Ishikawa (cell line): ENCODE measurements at regions not wholly inside any gene's neighbourhood (a gene's known extent, or its start where the extent isn't known, plus 50 kb on each side); places are given as distances from the start of the nearest gene placed in this dataset.

Experiments used
- CEBPB ChIP-seq: IDR thresholded peaks from 2 replicates; pipeline ENCODE4 v1.6.1; 2012
- CREB1 ChIP-seq: IDR thresholded peaks from 2 replicates; pipeline ENCODE4 v1.6.1; 2012; ENCODE audit warnings: low read depth
- EGR1 ChIP-seq: IDR thresholded peaks from 2 replicates; pipeline ENCODE4 v1.6.1; 2012
- EP300 ChIP-seq: IDR thresholded peaks from 2 replicates; pipeline ENCODE4 v1.6.1; 2012; ENCODE audit warnings: borderline replicate concordance
- FOXM1 ChIP-seq: IDR thresholded peaks from 2 replicates; pipeline ENCODE4 v1.6.1; 2012; ENCODE audit warnings: low read depth, borderline replicate concordance
- MAX ChIP-seq: IDR thresholded peaks from 2 replicates; pipeline ENCODE4 v1.6.1; 2012
- NFIC ChIP-seq: IDR thresholded peaks from 2 replicates; pipeline ENCODE4 v1.6.1; 2012
- RAD21 ChIP-seq: IDR thresholded peaks from 2 replicates; pipeline ENCODE4 v1.6.1; 2012; ENCODE audit warnings: low read depth
- TAF1 ChIP-seq: IDR thresholded peaks from 2 replicates; pipeline ENCODE4 v1.6.1; 2012; ENCODE audit warnings: low read depth, mild to moderate bottlenecking
- TCF12 ChIP-seq: IDR thresholded peaks from 2 replicates; pipeline ENCODE4 v1.6.1; 2012; ENCODE audit warnings: low read depth
- TEAD4 ChIP-seq: IDR thresholded peaks from 2 replicates; pipeline ENCODE4 v1.6.1; 2012
- USF1 ChIP-seq: IDR thresholded peaks from 2 replicates; pipeline ENCODE4 v1.6.1; 2012
- YY1 ChIP-seq: IDR thresholded peaks from 2 replicates; pipeline ENCODE4 v1.6.1; 2012; ENCODE audit warnings: low read depth
- ZBTB7A ChIP-seq: IDR thresholded peaks from 2 replicates; pipeline ENCODE4 v1.6.1; 2012; ENCODE audit warnings: low read depth
- TF ChIP-seq, protein P1 (sequence below): IDR thresholded peaks from 2 replicates; pipeline ENCODE4 v1.6.1; 2012; ENCODE audit warnings: low read depth, mild to moderate bottlenecking

- TF ChIP-seq NFIC, result no peak
These were observed 95.4 kb upstream of the SLC38A4 start for GRCh38 chr12:46921048-46921763.

DNA sequence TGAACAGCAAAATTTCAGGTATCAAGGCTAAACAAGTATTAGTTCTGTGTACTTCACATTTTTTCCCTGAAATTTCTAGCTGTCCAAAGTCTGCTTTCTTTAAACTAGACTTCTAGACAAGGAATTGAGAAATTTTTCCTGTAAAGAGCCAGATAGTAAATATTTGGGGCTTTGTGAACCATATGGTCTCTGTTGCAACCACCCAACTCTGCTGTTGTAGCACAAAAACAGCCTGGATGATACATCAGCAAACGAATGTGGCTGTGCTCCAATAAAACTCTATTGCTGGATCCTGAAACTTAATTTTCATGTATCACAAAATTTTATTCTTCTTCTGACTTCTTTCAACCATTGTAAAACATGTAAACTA, 96.0 kb upstream of the SLC38A4 start:
- TF ChIP-seq TEAD4 (no peak), CREB1 (no peak), USF1 (no peak), TCF12 (no peak), MAX (no peak), FOXM1 (no peak), YY1 (no peak), EGR1 (no peak), EP300 (no peak), TAF1 (no peak), NFIC (no peak)
- TF ChIP-seq, protein P1, sequence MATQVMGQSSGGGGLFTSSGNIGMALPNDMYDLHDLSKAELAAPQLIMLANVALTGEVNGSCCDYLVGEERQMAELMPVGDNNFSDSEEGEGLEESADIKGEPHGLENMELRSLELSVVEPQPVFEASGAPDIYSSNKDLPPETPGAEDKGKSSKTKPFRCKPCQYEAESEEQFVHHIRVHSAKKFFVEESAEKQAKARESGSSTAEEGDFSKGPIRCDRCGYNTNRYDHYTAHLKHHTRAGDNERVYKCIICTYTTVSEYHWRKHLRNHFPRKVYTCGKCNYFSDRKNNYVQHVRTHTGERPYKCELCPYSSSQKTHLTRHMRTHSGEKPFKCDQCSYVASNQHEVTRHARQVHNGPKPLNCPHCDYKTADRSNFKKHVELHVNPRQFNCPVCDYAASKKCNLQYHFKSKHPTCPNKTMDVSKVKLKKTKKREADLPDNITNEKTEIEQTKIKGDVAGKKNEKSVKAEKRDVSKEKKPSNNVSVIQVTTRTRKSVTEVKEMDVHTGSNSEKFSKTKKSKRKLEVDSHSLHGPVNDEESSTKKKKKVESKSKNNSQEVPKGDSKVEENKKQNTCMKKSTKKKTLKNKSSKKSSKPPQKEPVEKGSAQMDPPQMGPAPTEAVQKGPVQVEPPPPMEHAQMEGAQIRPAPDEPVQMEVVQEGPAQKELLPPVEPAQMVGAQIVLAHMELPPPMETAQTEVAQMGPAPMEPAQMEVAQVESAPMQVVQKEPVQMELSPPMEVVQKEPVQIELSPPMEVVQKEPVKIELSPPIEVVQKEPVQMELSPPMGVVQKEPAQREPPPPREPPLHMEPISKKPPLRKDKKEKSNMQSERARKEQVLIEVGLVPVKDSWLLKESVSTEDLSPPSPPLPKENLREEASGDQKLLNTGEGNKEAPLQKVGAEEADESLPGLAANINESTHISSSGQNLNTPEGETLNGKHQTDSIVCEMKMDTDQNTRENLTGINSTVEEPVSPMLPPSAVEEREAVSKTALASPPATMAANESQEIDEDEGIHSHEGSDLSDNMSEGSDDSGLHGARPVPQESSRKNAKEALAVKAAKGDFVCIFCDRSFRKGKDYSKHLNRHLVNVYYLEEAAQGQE, result no peak

DNA sequence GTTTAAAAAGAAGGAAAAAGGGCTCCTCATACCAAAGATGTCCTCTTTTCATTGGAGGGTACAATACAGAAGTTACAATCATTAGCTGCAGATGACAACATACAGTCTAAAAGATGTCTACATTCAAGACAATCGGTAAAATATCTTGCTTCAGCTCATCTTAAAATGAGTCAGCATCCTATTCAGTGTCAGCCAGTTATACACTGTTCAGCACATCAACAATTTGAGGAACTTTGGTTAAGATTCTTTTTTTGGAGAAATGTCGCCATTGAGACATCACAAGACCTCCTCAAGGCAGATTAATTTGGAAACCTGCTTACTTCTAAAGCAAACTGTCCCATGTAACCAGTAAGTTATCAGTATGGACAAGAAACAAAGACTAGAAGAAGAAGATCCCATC, 100.7 kb upstream of the SLC38A4 start:
- TF ChIP-seq NFIC, result no peak
- no peak for TF ChIP-seq CEBPB
- TF ChIP-seq CREB1, result no peak
- no peak for TF ChIP-seq RAD21
- TF ChIP-seq EGR1, result no peak
- no peak for TF ChIP-seq FOXM1
- TF ChIP-seq, protein P1, result no peak
- TF ChIP-seq MAX, result no peak
- no peak for TF ChIP-seq EP300
- no peak for TF ChIP-seq USF1
- TF ChIP-seq ZBTB7A, result no peak
- TF ChIP-seq TAF1, result no peak
- TF ChIP-seq TCF12, result no peak
- TF ChIP-seq YY1, result no peak
- no peak for TF ChIP-seq TEAD4

DNA sequence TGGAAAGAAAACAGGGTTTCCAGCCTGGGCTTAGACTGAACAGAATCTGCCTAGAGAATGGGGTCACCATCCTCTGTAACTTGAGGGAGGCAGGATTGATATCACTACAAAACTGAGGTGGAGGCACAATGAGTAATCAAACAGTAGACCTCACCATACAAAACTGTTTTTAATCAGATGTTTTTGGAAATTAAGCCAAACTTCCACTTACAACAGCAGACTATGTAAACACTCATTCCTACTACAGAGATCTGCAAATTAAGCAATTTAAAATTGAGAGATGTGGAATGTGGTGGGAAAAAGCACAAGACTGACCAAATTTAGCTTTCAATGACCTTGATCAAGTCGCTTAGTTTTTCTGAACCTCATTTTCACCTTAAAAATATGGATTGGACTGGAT, 104.3 kb upstream of the SLC38A4 start:
- TF ChIP-seq NFIC (no peak), FOXM1 (no peak), YY1 (no peak), RAD21 (no peak), CEBPB (no peak), TEAD4 (no peak), TCF12 (no peak), USF1 (no peak), EGR1 (no peak), CREB1 (no peak), ZBTB7A (no peak), TAF1 (no peak), EP300 (no peak), MAX (no peak)
- TF ChIP-seq, protein P1, result no peak
